GM19452 (cell line): ENCODE measurements at regions not wholly inside any gene's neighbourhood (a gene's known extent, or its start where the extent isn't known, plus 50 kb on each side); places are given as distances from the start of the nearest gene placed in this dataset.

ENCODE experiments used
- ATAC-seq: cut with Tn5 transposase; IDR thresholded peaks from one replicate; pipeline ENCODE4 v1.9.1; 2021; ENCODE audit not compliant: unreplicated experiment

- no peak for ATAC-seq
Measured at GRCh38 chr18:25005541-25006403, 346.2 kb downstream of the ZNF521 start.

DNA sequence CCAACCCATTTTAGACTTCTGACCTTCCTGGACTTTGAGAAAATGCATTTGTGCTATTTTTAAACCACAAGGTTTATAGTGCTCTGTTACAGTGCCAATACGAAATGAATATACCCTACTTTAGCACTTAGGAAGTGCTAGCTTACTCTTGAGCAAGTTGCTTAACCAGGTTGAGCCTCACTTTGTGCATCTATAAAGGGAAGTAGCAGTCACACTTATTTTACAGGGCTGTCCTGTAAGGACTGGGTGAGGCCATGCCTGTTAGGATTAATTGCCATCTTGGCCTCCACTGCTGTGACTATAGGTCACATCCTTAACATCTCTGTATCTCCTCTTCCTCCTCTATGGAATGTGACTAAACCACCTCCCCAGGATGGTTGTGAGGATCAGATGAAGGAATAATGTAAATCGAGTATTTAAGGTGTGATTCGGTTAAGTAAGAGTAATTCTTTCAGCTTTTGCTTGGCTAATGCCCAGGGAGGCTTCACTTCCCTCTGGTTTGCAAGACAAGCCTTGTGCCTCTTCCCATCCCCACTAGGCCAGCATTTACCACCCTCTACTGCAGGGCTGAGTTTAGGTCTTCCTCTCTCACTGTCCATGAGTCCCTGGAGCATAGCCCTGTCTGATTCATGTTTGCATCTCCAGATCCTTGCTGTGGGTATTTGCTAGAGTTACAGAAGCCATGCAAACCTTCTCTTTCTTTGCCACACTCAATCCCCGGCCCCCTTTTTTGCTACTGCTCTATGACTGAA, 341.2 kb downstream of the ZNF521 start:
- ATAC-seq, result no peak
